ENCODE measurements at regions not wholly inside any gene's neighbourhood (a gene's known extent, or its start where the extent isn't known, plus 50 kb on each side); places are given as distances from the start of the nearest gene placed in this dataset.

DNA sequence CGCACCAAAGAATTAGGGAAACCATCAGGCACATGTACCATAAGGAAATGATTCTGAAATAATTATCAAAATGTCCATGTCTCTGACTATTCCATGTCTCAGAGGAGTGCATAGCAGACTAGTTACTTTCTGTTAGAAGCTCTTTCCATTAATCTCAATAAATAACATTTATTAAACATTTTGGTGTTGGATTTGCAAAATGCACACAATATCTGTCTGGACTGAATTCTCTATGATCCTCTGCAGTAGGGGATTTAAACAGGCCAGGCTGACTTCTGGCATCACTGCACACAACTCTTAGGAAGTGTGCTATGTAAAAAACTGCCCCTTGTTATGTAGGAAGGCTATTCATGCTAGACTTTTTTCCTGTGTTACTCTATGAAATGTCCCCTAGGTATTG is 283.3 kb upstream of the CDH5 start:
- Histone ChIP-seq H3K36me3 (no peaks in the 10 kb centered on the region), H3K9me3 (peaks cover 0 to 6% (median 0%) of the 10 kb centered on the region in 11 donors), H3K27ac (no peak overlapping the region), H3K4me3 (no peak overlapping the region), H3K4me1 (peaks cover 0 to 5% (median 0%) of the 10 kb centered on the region in 9 donors), H3K27me3 (peaks cover 0 to 3% (median 0%) of the 10 kb centered on the region in 7 donors)
- ATAC-seq: no peak
- intact Hi-C loops (cut with DNase I): no loop called here
- no peak for DNase-seq
- WGBS, 2 donors: 91 to 97% methylated on average over 1 of the region's 1 CpG
- no peak for TF ChIP-seq CTCF (IDR thresholded peaks at IDR 0.05)

- peaks cover 0 to 5% (median 0%) of the 10 kb centered on the region in 9 donors for H3K4me1 ChIP-seq
- peaks cover 0 to 3% (median 0%) of the 10 kb centered on the region in 7 donors for H3K27me3 ChIP-seq
- H3K9me3 ChIP-seq: peaks cover 0 to 6% (median 0%) of the 10 kb centered on the region in 11 donors
- H3K4me3 ChIP-seq: no peak overlapping the region
- intact Hi-C loops (cut with DNase I): no loop called here
- H3K36me3 ChIP-seq: no peaks in the 10 kb centered on the region
- ATAC-seq (no peak), DNase-seq (no peak)
- TF ChIP-seq CTCF (IDR thresholded peaks at IDR 0.05): no peak
- no peak overlapping the region for H3K27ac ChIP-seq
- WGBS, 2 donors: 48 to 82% methylated on average over 2 of the region's 2 CpGs
Measured at GRCh38 chr16:66082424-66082823, 284.1 kb upstream of the CDH5 start.

DNA sequence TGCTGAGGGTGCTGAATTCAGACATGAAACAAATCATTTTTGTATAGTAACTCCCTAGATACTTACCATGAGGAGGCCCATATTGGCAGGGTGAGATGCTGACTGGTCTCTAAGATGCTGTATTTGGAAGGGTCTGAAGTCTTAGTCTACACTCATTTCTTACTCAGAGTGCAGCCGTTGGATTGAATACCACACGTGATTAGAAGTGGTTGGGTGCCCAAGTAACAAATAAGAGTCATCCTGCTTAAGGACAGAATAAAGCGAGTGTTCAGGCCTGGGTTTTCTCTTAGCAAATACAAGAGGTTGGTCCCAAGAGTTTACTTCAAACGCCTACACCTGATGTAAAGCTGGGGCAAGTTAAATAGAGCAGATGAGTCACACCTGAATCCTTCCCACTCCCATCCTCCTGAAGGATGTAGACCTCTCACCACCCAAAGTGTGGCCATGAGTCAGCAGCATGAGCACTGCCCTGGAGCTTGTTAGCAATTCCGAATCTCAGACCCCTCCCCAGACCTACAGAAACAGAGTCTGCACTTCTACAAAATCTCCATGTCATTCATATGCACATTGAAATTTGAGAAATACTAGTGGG is 284.6 kb upstream of the CDH5 start:
- H3K4me3 ChIP-seq: no peak overlapping the region
- ATAC-seq: no peak
- WGBS, 2 donors: 84 to 90% methylated on average over 5 of the region's 5 CpGs

GRCh38 chr16:66079671-66080334 is 286.7 kb upstream of the CDH5 start:
- Histone ChIP-seq H3K4me3 (no peak overlapping the region), H3K9me3 (peaks cover 0 to 1% (median 0%) of the 10 kb centered on the region in 11 donors)
- WGBS, 2 donors: 79 to 90% methylated on average over 5 of the region's 5 CpGs

More for the DNA sequence above, 284.6 kb upstream of the CDH5 start:
- Histone ChIP-seq H3K36me3 (no peaks in the 10 kb centered on the region), H3K27ac (no peak overlapping the region), H3K9me3 (peaks cover 0 to 6% (median 0%) of the 10 kb centered on the region in 11 donors), H3K27me3 (peaks cover 0 to 3% (median 0%) of the 10 kb centered on the region in 7 donors), H3K4me1 (peaks cover 0 to 5% (median 0%) of the 10 kb centered on the region in 9 donors)
- intact Hi-C loops (cut with DNase I): no loop called here
- TF ChIP-seq CTCF (IDR thresholded peaks at IDR 0.05): no peak
- DNase-seq: no peak

More at GRCh38 chr16:66079671-66080334, 286.7 kb upstream of the CDH5 start:
- DNase-seq (no peak), ATAC-seq (no peak)
- Histone ChIP-seq H3K27ac (no peak overlapping the region), H3K27me3 (peaks cover 0 to 3% (median 0%) of the 10 kb centered on the region in 7 donors), H3K4me1 (peaks cover 0 to 5% (median 0%) of the 10 kb centered on the region in 9 donors), H3K36me3 (no peaks in the 10 kb centered on the region)
- TF ChIP-seq CTCF (IDR thresholded peaks at IDR 0.05): no peak
- intact Hi-C loops (cut with DNase I): no loop called here
